ENCODE measurements at regions not wholly inside any gene's neighbourhood (a gene's known extent, or its start where the extent isn't known, plus 50 kb on each side); places are given as distances from the start of the nearest gene placed in this dataset.
A peak's percentile ranks its signal among the peaks of the same experiment; 100 is the strongest.

DNA sequence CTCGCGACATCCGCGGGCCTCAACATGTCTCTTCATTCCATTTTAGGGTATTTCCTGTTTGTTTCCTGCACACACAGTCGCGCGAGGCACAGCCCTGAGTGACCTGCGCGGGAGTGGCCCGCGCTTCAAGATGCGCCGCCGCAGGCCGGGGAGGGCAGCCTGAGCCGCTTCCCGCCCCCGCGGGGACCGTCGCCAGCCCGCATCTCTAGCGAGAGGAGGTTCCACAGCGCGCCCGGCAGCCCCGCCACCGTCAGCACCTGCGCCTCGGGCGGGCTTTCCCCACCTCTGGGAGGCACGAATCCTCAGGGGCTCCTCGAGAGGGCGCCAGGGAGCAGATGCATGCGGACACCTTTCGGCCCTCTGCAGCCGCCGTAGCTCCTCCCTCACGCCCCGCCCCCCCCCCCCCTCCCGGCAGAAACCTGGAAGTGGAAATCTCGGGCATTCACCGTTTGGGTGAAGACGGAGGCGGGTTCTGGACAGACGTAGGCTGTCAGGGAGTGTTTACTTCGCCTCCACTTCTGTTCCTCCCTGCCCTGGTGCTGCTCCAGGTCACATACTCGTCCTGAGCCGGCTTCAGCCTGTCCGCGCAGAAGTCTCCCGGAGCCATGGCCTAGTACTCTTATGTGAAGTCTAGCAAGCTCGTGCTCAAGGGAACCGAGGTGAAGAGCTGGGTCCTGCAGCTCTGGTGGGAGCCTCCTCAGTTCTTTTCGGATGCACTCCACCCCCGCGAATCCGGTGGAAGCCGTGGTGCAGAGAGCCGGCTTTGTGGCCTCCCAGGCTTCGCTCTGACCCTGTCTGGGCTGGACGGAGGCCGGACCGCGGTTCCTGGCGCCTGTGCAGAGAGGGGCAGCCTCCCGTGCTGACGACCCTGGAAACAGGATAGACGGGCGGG is 880.5 kb upstream of the DEFB115 start (continued):
- TF ChIP-seq ZNF598 (CRISPR knock-in tag; IDR thresholded peaks at IDR 0.05; ENCODE audit: borderline replicate concordance): peak; percentile 48; the same call in 1 of the 2 replicates
- no peak; the same call in 1 of the 2 replicates for TF ChIP-seq KLF12 (CRISPR knock-in tag; IDR thresholded peaks at IDR 0.05; ENCODE audit: borderline replicate concordance)
- 0 out of 4 replicates have a peak, but pooled peaks of 1 of the 2 experiments have one; percentile 3 for TF ChIP-seq NR2F1 (CRISPR knock-in tag; IDR thresholded peaks at IDR 0.05)
- TF ChIP-seq YEATS2 (CRISPR knock-in tag; IDR thresholded peaks at IDR 0.05; ENCODE audit: borderline replicate concordance): peak; percentile 93
- peak; percentile 55; the same call in 1 of the 2 replicates for TF ChIP-seq GFI1 (CRISPR knock-in tag; IDR thresholded peaks at IDR 0.05; ENCODE audit: borderline replicate concordance)
- TF ChIP-seq GATAD1 (CRISPR knock-in tag; IDR thresholded peaks at IDR 0.05): peak; percentile 90
- TF ChIP-seq CHCHD3 (CRISPR knock-in tag; IDR thresholded peaks at IDR 0.05): 0 out of 2 replicates have a peak, but pooled peaks have one; percentile 42
- TF ChIP-seq KLF6 (CRISPR knock-in tag; IDR thresholded peaks at IDR 0.05): no peak; the same call in 1 of the 2 replicates
- no peak; the same call in 1 of the 2 replicates for TF ChIP-seq RBAK (CRISPR knock-in tag; IDR thresholded peaks at IDR 0.05)
- TF ChIP-seq, protein P1, sequence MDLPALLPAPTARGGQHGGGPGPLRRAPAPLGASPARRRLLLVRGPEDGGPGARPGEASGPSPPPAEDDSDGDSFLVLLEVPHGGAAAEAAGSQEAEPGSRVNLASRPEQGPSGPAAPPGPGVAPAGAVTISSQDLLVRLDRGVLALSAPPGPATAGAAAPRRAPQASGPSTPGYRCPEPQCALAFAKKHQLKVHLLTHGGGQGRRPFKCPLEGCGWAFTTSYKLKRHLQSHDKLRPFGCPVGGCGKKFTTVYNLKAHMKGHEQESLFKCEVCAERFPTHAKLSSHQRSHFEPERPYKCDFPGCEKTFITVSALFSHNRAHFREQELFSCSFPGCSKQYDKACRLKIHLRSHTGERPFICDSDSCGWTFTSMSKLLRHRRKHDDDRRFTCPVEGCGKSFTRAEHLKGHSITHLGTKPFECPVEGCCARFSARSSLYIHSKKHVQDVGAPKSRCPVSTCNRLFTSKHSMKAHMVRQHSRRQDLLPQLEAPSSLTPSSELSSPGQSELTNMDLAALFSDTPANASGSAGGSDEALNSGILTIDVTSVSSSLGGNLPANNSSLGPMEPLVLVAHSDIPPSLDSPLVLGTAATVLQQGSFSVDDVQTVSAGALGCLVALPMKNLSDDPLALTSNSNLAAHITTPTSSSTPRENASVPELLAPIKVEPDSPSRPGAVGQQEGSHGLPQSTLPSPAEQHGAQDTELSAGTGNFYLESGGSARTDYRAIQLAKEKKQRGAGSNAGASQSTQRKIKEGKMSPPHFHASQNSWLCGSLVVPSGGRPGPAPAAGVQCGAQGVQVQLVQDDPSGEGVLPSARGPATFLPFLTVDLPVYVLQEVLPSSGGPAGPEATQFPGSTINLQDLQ (CRISPR knock-in tag; IDR thresholded peaks at IDR 0.05): no peak
- peak; percentile 17; the same call in 1 of the 2 replicates for TF ChIP-seq ZNF773 (CRISPR knock-in tag; IDR thresholded peaks at IDR 0.05; ENCODE audit: borderline replicate concordance)
- peak; percentile 55 for TF ChIP-seq RAD21 (CRISPR knock-in tag; IDR thresholded peaks at IDR 0.05)
- 0 out of 2 replicates have a peak, but pooled peaks have one; percentile 66 for TF ChIP-seq ZNF343 (CRISPR knock-in tag; IDR thresholded peaks at IDR 0.05)
- peak; percentile 29 for TF ChIP-seq TBL1XR1 (IDR thresholded peaks at IDR 0.05; ENCODE audit: borderline replicate concordance, low read length, partially characterized antibody)
- TF ChIP-seq, protein P2, sequence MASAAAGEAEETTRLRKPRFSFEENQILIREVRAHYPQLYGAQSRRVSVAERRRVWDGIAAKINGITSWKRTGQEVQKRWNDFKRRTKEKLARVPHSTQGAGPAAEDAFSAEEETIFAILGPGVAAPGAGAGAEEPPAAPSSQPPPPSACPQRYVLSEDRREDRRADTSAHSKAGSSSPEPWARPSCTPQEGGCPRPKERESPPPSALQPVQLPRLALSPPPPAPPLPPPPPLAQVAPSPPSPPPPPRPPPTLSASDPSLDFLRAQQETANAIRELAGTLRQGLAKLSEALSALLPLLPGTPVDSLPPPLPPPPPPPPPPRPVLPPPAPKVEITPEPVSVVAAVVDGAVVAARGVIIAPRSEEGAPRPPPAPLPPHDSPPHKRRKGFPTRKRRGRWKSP (CRISPR knock-in tag; IDR thresholded peaks at IDR 0.05): peak; percentile 81
- peak; percentile 44; the same call in 1 of the 2 replicates for TF ChIP-seq ZNF616 (CRISPR knock-in tag; IDR thresholded peaks at IDR 0.05; ENCODE audit: low read depth)
- TF ChIP-seq XBP1 (CRISPR knock-in tag; IDR thresholded peaks at IDR 0.05): no peak
- TF ChIP-seq ZNF552 (CRISPR knock-in tag; IDR thresholded peaks at IDR 0.05; ENCODE audit: borderline replicate concordance): peak; percentile 71; the same call in 1 of the 2 replicates
- TF ChIP-seq ZSCAN31 (CRISPR knock-in tag; IDR thresholded peaks at IDR 0.05; ENCODE audit: low read depth): peak; percentile 74
- peak; percentile 48; the same call in 1 of the 2 replicates for TF ChIP-seq ZNF441 (CRISPR knock-in tag; IDR thresholded peaks at IDR 0.05; ENCODE audit: borderline replicate concordance)
- peak; percentile 41; the same call in 1 of the 2 replicates for TF ChIP-seq BHLHE40 (IDR thresholded peaks at IDR 0.05; ENCODE audit: low read length)
- no peak for TF ChIP-seq ZNF562 (CRISPR knock-in tag; IDR thresholded peaks at IDR 0.05; ENCODE audit: borderline replicate concordance)
- TF ChIP-seq NRL (CRISPR knock-in tag; IDR thresholded peaks at IDR 0.05; ENCODE audit: borderline replicate concordance): peak; percentile 89; the same call in 1 of the 2 replicates
- TF ChIP-seq ELF1 (CRISPR knock-in tag; IDR thresholded peaks at IDR 0.05): peak; percentile 82
- TF ChIP-seq PHF5A (CRISPR knock-in tag; IDR thresholded peaks at IDR 0.05; ENCODE audit: low read depth, unreplicated experiment): peak; percentile 80
- peak; percentile 35; the same call in 1 of the 2 replicates for TF ChIP-seq TP53 (CRISPR knock-in tag; conservative IDR thresholded peaks at IDR 0.05)
- TF ChIP-seq ZFP36L2 (CRISPR knock-in tag; IDR thresholded peaks at IDR 0.05): no peak
